Cardiac muscle cell (in vitro differentiated cells and primary cell): ENCODE measurements at regions not wholly inside any gene's neighbourhood (a gene's known extent, or its start where the extent isn't known, plus 50 kb on each side); places are given as distances from the start of the nearest gene placed in this dataset.

Experiments used
- DNase-seq, 2 donors: peaks; one replicate each; pipeline versions ENCODE4 v3.0.0 to v3.0.0-alpha.2; 2010 to 2017; ENCODE audit warnings: low read depth in 1 of 2, low spot score in 1 of 2
- H3K27ac ChIP-seq: fragments of 200-600 bp; sonication (generic); 2 replicates; pipeline ENCODE4 v1.5.1; 2016
- H3K27me3 ChIP-seq: fragments of 200-600 bp; sonication (generic); 2 replicates; pipeline ENCODE4 v1.6.0; 2016; ENCODE audit warnings: control low read depth
- H3K36me3 ChIP-seq: fragments of 200-600 bp; sonication (generic); 2 replicates; pipeline ENCODE4 v1.5.1; 2016; ENCODE audit warnings: control low read depth
- H3K4me1 ChIP-seq: fragments of 200-600 bp; sonication (generic); 2 replicates; pipeline ENCODE4 v1.8.1; 2017; ENCODE audit warnings: low read depth, mild to moderate bottlenecking, mixed run types
- H3K4me3 ChIP-seq: fragments of 200-600 bp; sonication (generic); 2 replicates; pipeline ENCODE4 v1.5.1; 2016; ENCODE audit warnings: mild to moderate bottlenecking
- H3K9me3 ChIP-seq: fragments of 200-600 bp; sonication (generic); 2 replicates; pipeline ENCODE4 v1.5.1; 2017; ENCODE audit warnings: low read depth, mild to moderate bottlenecking, control low read depth
- TF ChIP-seq, protein P1 (sequence below): IDR thresholded peaks from 2 replicates; pipeline ENCODE4 v1.5.1; 2012; ENCODE audit warnings: low read depth, mild to moderate bottlenecking, low read length

DNA sequence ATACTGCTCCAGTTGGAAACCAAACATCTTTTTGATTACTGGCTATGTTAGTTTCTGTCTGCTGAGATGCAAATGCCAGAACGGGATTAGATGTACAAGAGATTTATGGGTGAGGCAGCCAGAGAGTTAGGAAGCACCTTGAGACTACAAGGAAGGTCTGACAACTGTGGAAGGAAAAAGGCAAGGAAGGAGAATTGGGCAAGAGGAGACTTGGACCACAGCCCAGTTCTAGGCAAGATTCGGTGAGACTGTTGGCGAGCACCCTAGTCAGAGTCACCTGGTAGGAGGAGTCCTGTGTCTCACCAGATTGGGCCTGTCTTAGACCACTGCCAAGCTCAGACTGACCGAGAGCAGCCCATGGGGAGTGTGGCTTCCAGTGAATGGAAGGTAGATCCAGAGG lies 91.8 kb upstream of the F13A1 start:
- no peaks in the 10 kb centered on the region for H3K9me3 ChIP-seq
- no peaks in the 10 kb centered on the region for H3K36me3 ChIP-seq
- H3K27me3 ChIP-seq = no peaks in the 10 kb centered on the region
- TF ChIP-seq, protein P1, sequence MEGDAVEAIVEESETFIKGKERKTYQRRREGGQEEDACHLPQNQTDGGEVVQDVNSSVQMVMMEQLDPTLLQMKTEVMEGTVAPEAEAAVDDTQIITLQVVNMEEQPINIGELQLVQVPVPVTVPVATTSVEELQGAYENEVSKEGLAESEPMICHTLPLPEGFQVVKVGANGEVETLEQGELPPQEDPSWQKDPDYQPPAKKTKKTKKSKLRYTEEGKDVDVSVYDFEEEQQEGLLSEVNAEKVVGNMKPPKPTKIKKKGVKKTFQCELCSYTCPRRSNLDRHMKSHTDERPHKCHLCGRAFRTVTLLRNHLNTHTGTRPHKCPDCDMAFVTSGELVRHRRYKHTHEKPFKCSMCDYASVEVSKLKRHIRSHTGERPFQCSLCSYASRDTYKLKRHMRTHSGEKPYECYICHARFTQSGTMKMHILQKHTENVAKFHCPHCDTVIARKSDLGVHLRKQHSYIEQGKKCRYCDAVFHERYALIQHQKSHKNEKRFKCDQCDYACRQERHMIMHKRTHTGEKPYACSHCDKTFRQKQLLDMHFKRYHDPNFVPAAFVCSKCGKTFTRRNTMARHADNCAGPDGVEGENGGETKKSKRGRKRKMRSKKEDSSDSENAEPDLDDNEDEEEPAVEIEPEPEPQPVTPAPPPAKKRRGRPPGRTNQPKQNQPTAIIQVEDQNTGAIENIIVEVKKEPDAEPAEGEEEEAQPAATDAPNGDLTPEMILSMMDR = no peak
- no peaks in the 10 kb centered on the region for H3K4me1 ChIP-seq
- no peak overlapping the region for H3K27ac ChIP-seq
- no peak for DNase-seq
- H3K4me3 ChIP-seq = no peak overlapping the region

DNA sequence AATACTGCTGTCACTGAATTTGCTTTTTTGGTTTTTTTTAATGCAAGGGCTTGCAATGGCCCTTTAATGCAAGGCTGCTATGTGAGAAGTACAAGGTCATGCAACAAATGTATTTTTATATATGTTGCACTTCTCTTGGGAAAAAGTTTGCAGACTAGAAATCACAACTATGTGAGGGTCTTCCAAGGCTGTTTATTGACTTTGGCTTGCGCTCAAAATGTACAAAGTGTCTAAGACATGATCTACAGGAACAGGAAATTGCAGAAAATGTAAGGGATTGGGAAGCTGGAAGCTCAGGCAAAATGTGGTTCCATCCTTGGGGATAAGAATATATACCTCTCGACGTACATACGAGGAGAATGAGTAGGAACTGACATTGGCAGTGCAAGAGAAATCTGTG lies 92.2 kb upstream of the F13A1 start:
- Histone ChIP-seq H3K9me3 (no peaks in the 10 kb centered on the region), H3K36me3 (no peaks in the 10 kb centered on the region), H3K27ac (no peak overlapping the region), H3K4me1 (no peaks in the 10 kb centered on the region), H3K4me3 (no peak overlapping the region), H3K27me3 (no peaks in the 10 kb centered on the region)
- DNase-seq = no peak
- TF ChIP-seq, protein P1 = no peak

DNA sequence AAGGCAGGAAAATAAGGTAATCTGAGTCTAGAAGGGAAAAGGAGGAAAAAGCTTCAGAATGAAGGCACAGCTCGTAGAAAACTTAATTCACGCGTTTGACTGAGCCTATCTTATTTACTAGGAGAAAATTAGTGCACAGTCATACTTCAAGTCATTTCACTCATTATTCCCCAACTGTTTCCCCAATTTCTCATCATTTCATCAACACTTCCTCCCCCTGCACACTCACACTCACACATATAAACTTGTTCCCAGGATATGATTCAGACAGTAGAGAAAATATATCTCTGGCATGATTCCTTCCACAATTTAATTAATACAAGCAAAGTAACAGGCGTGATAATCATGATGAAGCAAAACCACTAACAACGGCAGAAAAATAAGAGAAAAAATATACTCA lies 94.5 kb upstream of the F13A1 start:
- TF ChIP-seq, protein P1 = no peak
- Histone ChIP-seq H3K4me1 (no peaks in the 10 kb centered on the region), H3K27me3 (no peaks in the 10 kb centered on the region), H3K4me3 (no peak overlapping the region), H3K36me3 (no peaks in the 10 kb centered on the region), H3K27ac (no peak overlapping the region), H3K9me3 (no peaks in the 10 kb centered on the region)
- DNase-seq = no peak

DNA sequence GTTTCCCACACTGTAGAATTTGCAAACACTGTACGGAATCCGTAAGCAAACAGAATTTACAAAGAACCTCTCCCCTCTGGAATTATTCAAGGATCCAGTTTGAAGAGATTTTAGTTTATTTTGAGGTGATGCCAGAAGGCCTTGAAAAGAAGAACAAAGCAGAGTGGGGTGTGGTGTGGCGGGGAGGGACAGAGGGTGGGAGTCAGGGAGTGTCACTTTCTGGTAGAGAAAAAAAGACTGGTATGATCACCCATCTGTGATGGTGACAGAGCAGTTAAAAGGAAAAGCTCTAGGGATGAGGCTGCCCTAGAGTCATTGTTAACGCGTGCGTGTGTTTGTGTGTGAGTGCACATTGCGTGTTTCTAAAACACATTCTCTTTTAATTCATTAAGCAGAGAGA lies 97.0 kb upstream of the F13A1 start:
- TF ChIP-seq, protein P1 = no peak
- H3K9me3 ChIP-seq = no peaks in the 10 kb centered on the region
- no peak for DNase-seq
- H3K4me3 ChIP-seq = no peak overlapping the region
- no peak overlapping the region for H3K27ac ChIP-seq
- no peaks in the 10 kb centered on the region for H3K36me3 ChIP-seq
- H3K27me3 ChIP-seq = no peaks in the 10 kb centered on the region
- H3K4me1 ChIP-seq = no peaks in the 10 kb centered on the region

DNA sequence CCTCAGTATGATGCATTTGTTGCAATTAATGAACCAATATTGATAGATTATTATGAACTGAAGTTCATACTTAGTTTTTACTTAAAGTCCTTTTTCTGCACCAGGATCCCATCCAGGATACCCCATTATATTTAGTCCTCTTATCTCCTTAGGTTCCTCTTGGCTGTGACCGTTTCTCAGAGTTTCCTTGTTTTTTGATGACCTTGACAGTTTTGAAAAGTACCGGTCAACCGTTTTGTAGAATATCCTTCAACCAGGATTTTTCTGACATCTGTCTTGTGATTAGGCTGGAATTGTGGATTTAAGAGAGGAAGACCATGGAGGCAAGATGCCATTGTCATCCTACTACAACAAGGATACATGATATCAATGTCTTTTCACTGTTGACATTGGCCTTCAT lies 98.0 kb upstream of the F13A1 start:
- Histone ChIP-seq H3K27ac (no peak overlapping the region), H3K4me3 (no peak overlapping the region), H3K36me3 (no peaks in the 10 kb centered on the region), H3K27me3 (no peaks in the 10 kb centered on the region), H3K9me3 (no peaks in the 10 kb centered on the region), H3K4me1 (no peaks in the 10 kb centered on the region)
- DNase-seq = no peak
- TF ChIP-seq, protein P1 = no peak

DNA sequence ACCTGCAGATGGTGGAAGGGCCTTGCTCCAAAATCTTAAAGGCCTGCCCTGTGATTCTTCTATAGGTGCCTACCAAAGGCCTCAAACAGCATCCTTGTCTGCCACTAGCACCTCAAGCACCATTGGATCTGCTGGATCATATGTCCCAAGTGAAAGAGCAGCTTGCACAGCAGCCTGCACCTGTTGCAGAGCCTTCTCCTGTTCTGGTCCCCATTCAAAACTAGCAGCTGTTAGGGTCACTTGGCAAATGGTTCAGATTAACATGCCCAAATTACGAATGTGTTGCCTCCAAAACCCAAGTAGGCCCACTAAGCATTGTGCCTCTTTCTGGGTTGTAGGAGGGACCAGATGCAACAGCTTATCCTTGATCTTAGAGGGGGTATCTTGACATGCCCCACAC lies 99.6 kb upstream of the F13A1 start:
- H3K4me1 ChIP-seq = no peaks in the 10 kb centered on the region
- no peaks in the 10 kb centered on the region for H3K27me3 ChIP-seq
- DNase-seq = no peak
- TF ChIP-seq, protein P1 = no peak
- no peak overlapping the region for H3K27ac ChIP-seq
- H3K9me3 ChIP-seq = no peaks in the 10 kb centered on the region
- H3K36me3 ChIP-seq = no peaks in the 10 kb centered on the region
- no peak overlapping the region for H3K4me3 ChIP-seq
